A549 (cell line): ENCODE measurements at regions not wholly inside any gene's neighbourhood (a gene's known extent, or its start where the extent isn't known, plus 50 kb on each side); places are given as distances from the start of the nearest gene placed in this dataset.
"Not testable (repeated sequence)": the region's sequence is repeated elsewhere in the genome, so short reads cannot be mapped to it uniquely, and the experiment has no call there.

Experiments used
- ATAC-seq, 2 experiments: fragments of 200-7000 bp in 1 of 2; fragments of >200 bp in 1 of 2; cut with Nextera tagmentation in 1 of 2; cut with Tn5 transposase in 1 of 2; 3 replicates each; pipeline versions ENCODE4 v1.8.0 to v1.9.1; 2018 to 2020; ENCODE audit warnings: mild to moderate bottlenecking in 1 of 2, moderate library complexity in 1 of 2
- CTCF ChIA-PET: fragments of 300-600 bp; sonication (Branson Sonifier 250); formaldehyde crosslinking; extraction: SDS; loops from one replicate; lab custom pipeline; 2021; ENCODE audit warnings: antibody characterized with exemption, inconsistent platforms; lab: Yijun Ruan, JAX
- POLR2A ChIA-PET: fragments of 350-600 bp; formaldehyde crosslinking; extraction: SDS; loops from one replicate; lab custom pipeline; 2021; ENCODE audit warnings: antibody characterized with exemption, inconsistent platforms; lab: Yijun Ruan, JAX
- DNase-seq, 2 experiments: peaks; one replicate each; pipeline versions ENCODE4 v3.0.0 to v3.0.0-alpha.2; 2011 to 2016; ENCODE audit warnings: low read depth in 1 of 2, low spot score in 1 of 2
- FAIRE-seq: peaks from 2 replicates; lab custom pipeline; 2011; peaks lifted over from hg19 to GRCh38; lab: Jason Lieb, UNC
- H3K27ac ChIP-seq, 2 experiments: fragments of >200 bp; sonication (Bioruptor Twin); formaldehyde crosslinking; 3 replicates each; pipeline ENCODE4 v1.5.1; 2016 to 2017
- H3K4me1 ChIP-seq: fragments of >200 bp; sonication (Bioruptor Twin); formaldehyde crosslinking; 3 replicates; pipeline ENCODE4 v1.6.1; 2016
- H3K4me2 ChIP-seq: fragments of >200 bp; sonication (Bioruptor Twin); formaldehyde crosslinking; 3 replicates; pipeline ENCODE4 v1.6.1; 2016
- H3K4me3 ChIP-seq: fragments of >200 bp; sonication (Bioruptor Twin); formaldehyde crosslinking; 3 replicates; pipeline ENCODE4 v1.5.1; 2016
- H3K9me3 ChIP-seq: fragments of >200 bp; sonication (Bioruptor Twin); formaldehyde crosslinking; 3 replicates; pipeline ENCODE4 v1.6.1; 2016
- BCL3 ChIP-seq: fragments of >200 bp; sonication (Bioruptor Twin); formaldehyde crosslinking; IDR thresholded peaks from 3 replicates; pipeline ENCODE4 v1.6.1; 2016
- CBX2 ChIP-seq: fragments of 200-600 bp; sonication (generic); IDR thresholded peaks from 2 replicates; pipeline ENCODE4 v1.6.1; 2016; ENCODE audit warnings: low read depth, mild to moderate bottlenecking, borderline replicate concordance
- CBX8 ChIP-seq: fragments of 200-600 bp; sonication (generic); IDR thresholded peaks from 2 replicates; pipeline ENCODE4 v1.6.1; 2016
- CEBPB ChIP-seq, 2 experiments: fragments of >200 bp in 1 of 2; sonication (Bioruptor Twin) in 1 of 2; formaldehyde crosslinking in 1 of 2; IDR thresholded peaks; 2 replicates each; pipeline ENCODE4 v1.6.1; 2012 to 2016
- ELK1 ChIP-seq: fragments of 150-350 bp; IDR thresholded peaks from 2 replicates; pipeline ENCODE4 v1.6.1; 2014; ENCODE audit warnings: low read depth, mild to moderate bottlenecking, low read length
- EP300 ChIP-seq, 2 experiments: fragments of >200 bp; sonication (Bioruptor Twin); formaldehyde crosslinking; IDR thresholded peaks; 2 replicates in 1 of 2; 3 replicates in 1 of 2; pipeline ENCODE4 v1.6.1; 2016 to 2017
- FOSB ChIP-seq: fragments of 250-450 bp; sonication (Bioruptor Pico); IDR thresholded peaks from 2 replicates; pipeline ENCODE4 v1.5.0; 2020; ENCODE audit warnings: mild to moderate bottlenecking, moderate library complexity
- GATA3 ChIP-seq: IDR thresholded peaks from 2 replicates; pipeline ENCODE4 v1.6.1; 2012; ENCODE audit warnings: borderline replicate concordance
- HES2 ChIP-seq: fragments of >200 bp; sonication (Bioruptor Twin); formaldehyde crosslinking; IDR thresholded peaks from 2 replicates; pipeline ENCODE4 v1.6.1; 2016
- HOXB5 ChIP-seq: fragments of 250-450 bp; sonication (Bioruptor Pico); IDR thresholded peaks from 2 replicates; pipeline ENCODE4 v1.5.0; 2020; ENCODE audit warnings: mild to moderate bottlenecking, moderate library complexity
- KDM1A ChIP-seq: fragments of 200-600 bp; sonication (generic); IDR thresholded peaks from 2 replicates; pipeline ENCODE4 v1.6.1; 2016; ENCODE audit warnings: low read depth, mild to moderate bottlenecking
- NFE2L2 ChIP-seq: fragments of 150-350 bp; conservative IDR thresholded peaks from 2 replicates; pipeline ENCODE4 v1.6.1; 2014; ENCODE audit warnings: low read length
- NR3C1 ChIP-seq: fragments of >200 bp; sonication (Bioruptor Twin); formaldehyde crosslinking; IDR thresholded peaks from 3 replicates; pipeline ENCODE4 v1.6.1; 2017
- PBX3 ChIP-seq: IDR thresholded peaks from 2 replicates; pipeline ENCODE4 v1.6.1; 2012
- PHF8 ChIP-seq: fragments of 200-600 bp; sonication (generic); IDR thresholded peaks from 2 replicates; pipeline ENCODE4 v1.6.1; 2016; ENCODE audit warnings: low read depth, mild to moderate bottlenecking, antibody characterized with exemption, moderate library complexity, borderline replicate concordance
- POLR2AphosphoS2 ChIP-seq: conservative IDR thresholded peaks from 2 replicates; pipeline ENCODE4 v1.6.1; 2012; ENCODE audit warnings: low read length, improper control_type of control experiment, inconsistent platforms
- RARB ChIP-seq: fragments of 250-450 bp; sonication (Bioruptor Pico); IDR thresholded peaks from 2 replicates; pipeline ENCODE4 v1.8.0; 2021; ENCODE audit warnings: mild to moderate bottlenecking, moderate library complexity
- SREBF2 ChIP-seq: fragments of 450-650 bp; IDR thresholded peaks from 2 replicates; pipeline ENCODE4 v1.6.1; 2014; ENCODE audit warnings: mild to moderate bottlenecking, moderate library complexity
- USF2 ChIP-seq: fragments of 450-650 bp; IDR thresholded peaks from 2 replicates; pipeline ENCODE4 v1.6.1; 2014; ENCODE audit warnings: antibody characterized with exemption
- ZFP36 ChIP-seq: fragments of 450-650 bp; IDR thresholded peaks from 2 replicates; pipeline ENCODE4 v1.6.1; 2014; ENCODE audit warnings: borderline replicate concordance; ENCODE audit not compliant: partially characterized antibody
- ZSCAN20 ChIP-seq: fragments of 250-450 bp; sonication (Bioruptor Pico); IDR thresholded peaks from 2 replicates; pipeline ENCODE4 v1.8.0; 2022; ENCODE audit warnings: mild to moderate bottlenecking, moderate library complexity
- WGBS: methylation state at CpG from one replicate; pipeline ENCODE4 v1.1.6; 2017; ENCODE audit errors: missing lambda C conversion rate; 5-methylcytosine and 5-hydroxymethylcytosine counted together

- Histone ChIP-seq H3K9me3 (peaks cover 8% of the 10 kb centered on the region; the same call in 1 of the 3 replicates), H3K4me1 (no peaks in the 10 kb centered on the region), H3K27ac (no peak overlapping the region), H3K4me3 (no peak overlapping the region), H3K4me2 (no peak overlapping the region)
- WGBS, result 61% methylated on average over 3 of the region's 3 CpGs
- no peak for TF ChIP-seq CBX2
- TF ChIP-seq NFE2L2, result no peak
- TF ChIP-seq CBX8, result no peak
- no peak for TF ChIP-seq PHF8
- TF ChIP-seq KDM1A, result no peak
- no peak for TF ChIP-seq FOSB (CRISPR knock-in tag)
- TF ChIP-seq ZFP36, result no peak
- TF ChIP-seq CEBPB (IDR thresholded peaks at IDR 0.05), result no peak
- CTCF ChIA-PET, result interaction anchor here (0.6 kb wide), 1 partner anchor 131 kb away, joined by 3 read pairs; no protein-coding TSS in a partner anchor
- POLR2A ChIA-PET, result no interaction called here
- FAIRE-seq (no peak), DNase-seq (no peak), ATAC-seq (no peak)
These were observed 550.8 kb downstream of the CDH9 start for GRCh38 chr5:26487553-26487952.

- ChIA-PET CTCF (no interaction called here), POLR2A (no interaction called here)
- Histone ChIP-seq H3K4me3 (no peak overlapping the region), H3K27ac (no peak overlapping the region), H3K9me3 (peaks cover 8% of the 10 kb centered on the region; the same call in 1 of the 3 replicates), H3K4me1 (no peaks in the 10 kb centered on the region), H3K4me2 (no peak overlapping the region)
- TF ChIP-seq PBX3 (no peak), SREBF2 (no peak), CBX2 (no peak), EP300 (IDR thresholded peaks at IDR 0.05) (no peak), NR3C1 (no peak), CEBPB (IDR thresholded peaks at IDR 0.05) (no peak), BCL3 (no peak), POLR2AphosphoS2 (no peak), USF2 (no peak), ZFP36 (no peak), HOXB5 (no peak), ELK1 (no peak), GATA3 (no peak), PHF8 (no peak), NFE2L2 (no peak), ZSCAN20 (CRISPR knock-in tag) (no peak), HES2 (no peak), RARB (no peak)
- DNase-seq (no peak), ATAC-seq (no peak), FAIRE-seq (no peak)
- 71% methylated on average over 3 of the region's 3 CpGs for WGBS
These were observed 551.8 kb downstream of the CDH9 start for GRCh38 chr5:26486631-26487030.

GRCh38 chr5:26485146-26485860, 553.1 kb downstream of the CDH9 start:
- POLR2A ChIA-PET, H3K4me3 ChIP-seq, H3K27ac ChIP-seq, CTCF ChIA-PET, ATAC-seq, DNase-seq, H3K4me2 ChIP-seq, H3K9me3 ChIP-seq, FAIRE-seq, H3K4me1 ChIP-seq: not testable (repeated sequence)
- WGBS, result 70% methylated on average over 7 of the region's 46 CpGs
